PC-9 (cell line): ENCODE measurements at regions not wholly inside any gene's neighbourhood (a gene's known extent, or its start where the extent isn't known, plus 50 kb on each side); places are given as distances from the start of the nearest gene placed in this dataset.

Experiments
- BruUV-seq: library from RNA; stranded (reverse); fragments of 400-500 nt; replicated peaks from 2 replicates; lab custom pipeline; 2021; lab: Mats Ljungman, UMichigan
- CTCF ChIA-PET: fragments of 300-600 bp; sonication (Branson Sonifier 250); formaldehyde crosslinking; loops from one replicate; lab custom pipeline; 2022; ENCODE audit warnings: antibody characterized with exemption; lab: Charles Lee
- POLR2A ChIA-PET: fragments of 300-600 bp; sonication (Branson Sonifier 250); formaldehyde crosslinking; loops from one replicate; lab custom pipeline; 2022; ENCODE audit warnings: antibody characterized with exemption; ENCODE audit not compliant: unreplicated experiment; lab: Charles Lee
- DNase-seq, 2 experiments: peaks; one replicate each; pipeline versions ENCODE4 v3.0.0 to v3.0.0-alpha.2; 2015 to 2022; ENCODE audit warnings: mixed read lengths in 1 of 2
- H2AFZ ChIP-seq: fragments of 200-600 bp; sonication (generic); 2 replicates; pipeline ENCODE4 v1.8.1; 2017; ENCODE audit warnings: antibody characterized with exemption
- H3F3A ChIP-seq: fragments of 200-600 bp; sonication (generic); 2 replicates; pipeline ENCODE4 v1.8.1; 2017; ENCODE audit warnings: antibody characterized with exemption, mild to moderate bottlenecking, low read depth; ENCODE audit not compliant: insufficient read depth
- H3K27ac ChIP-seq: fragments of 200-600 bp; sonication (generic); 2 replicates; pipeline ENCODE4 v1.6.1; 2016; ENCODE audit warnings: mixed run types
- H3K27me3 ChIP-seq: fragments of 200-600 bp; sonication (generic); 2 replicates; pipeline ENCODE4 v1.6.1; 2016; ENCODE audit warnings: low read depth, mixed run types; ENCODE audit not compliant: insufficient read depth
- H3K36me3 ChIP-seq: fragments of 200-600 bp; sonication (generic); 2 replicates; pipeline ENCODE4 v1.6.1; 2016; ENCODE audit warnings: low read depth, mixed run types
- H3K4me1 ChIP-seq: fragments of 200-600 bp; sonication (generic); replicated peaks from 2 replicates; pipeline ENCODE4 v1.6.1; 2016; ENCODE audit warnings: mixed run types; ENCODE audit not compliant: insufficient read depth
- H3K4me2 ChIP-seq: fragments of 200-600 bp; sonication (generic); 2 replicates; pipeline ENCODE4 v1.6.1; 2017; ENCODE audit warnings: mixed run types
- H3K4me3 ChIP-seq: fragments of 200-600 bp; sonication (generic); 2 replicates; pipeline ENCODE4 v1.6.1; 2016; ENCODE audit warnings: mixed run types
- H3K79me2 ChIP-seq: fragments of 200-600 bp; sonication (generic); 2 replicates; pipeline ENCODE4 v1.6.1; 2017; ENCODE audit warnings: low read depth, mixed run types
- H3K9me2 ChIP-seq: fragments of 200-600 bp; sonication (generic); 2 replicates; pipeline ENCODE4 v1.8.1; 2017; ENCODE audit warnings: mild to moderate bottlenecking; ENCODE audit not compliant: insufficient read depth
- H3K9me3 ChIP-seq: fragments of 200-600 bp; sonication (generic); 2 replicates; pipeline ENCODE4 v1.8.1; 2016; ENCODE audit warnings: low read depth; ENCODE audit not compliant: insufficient read depth
- H4K20me1 ChIP-seq: fragments of 200-600 bp; sonication (generic); 2 replicates; pipeline ENCODE4 v1.8.1; 2017; ENCODE audit not compliant: insufficient read depth
- CTCF ChIP-seq: fragments of 200-600 bp; sonication (generic); conservative IDR thresholded peaks from 2 replicates; pipeline ENCODE4 v1.6.1; 2017; ENCODE audit warnings: mixed run types, antibody characterized with exemption, mild to moderate bottlenecking, moderate library complexity
- EZH2 ChIP-seq: fragments of 200-600 bp; sonication (generic); IDR thresholded peaks from 2 replicates; pipeline ENCODE4 v1.8.0; 2017; ENCODE audit warnings: antibody characterized with exemption, low read depth
- intact Hi-C: fragments of 100-400 bp; cut with micrococcal nuclease; formaldehyde crosslinking; loops from one replicate; pipeline ENCODE4 v1.10.0; 2022; ENCODE audit not compliant: unreplicated experiment

- no peak overlapping the region for H3K4me2 ChIP-seq
- no peak overlapping the region for H3K27ac ChIP-seq
- H3F3A ChIP-seq: no peaks in the 10 kb centered on the region
- no peak overlapping the region for H3K4me3 ChIP-seq
- ChIA-PET POLR2A (no interaction called here), CTCF (no interaction called here)
- no peak overlapping the region for H2AFZ ChIP-seq
- no peak for DNase-seq
- peaks cover 15% of the 10 kb centered on the region for H3K27me3 ChIP-seq
- TF ChIP-seq EZH2: no peak
- no peak for TF ChIP-seq CTCF
- no peaks in the 10 kb centered on the region for H4K20me1 ChIP-seq
- no peaks in the 10 kb centered on the region for H3K36me3 ChIP-seq
- no TSS peak for BruUV-seq
- no peaks in the 10 kb centered on the region for H3K79me2 ChIP-seq
- H3K4me1 ChIP-seq: no peaks in the 10 kb centered on the region
- no peaks in the 10 kb centered on the region for H3K9me3 ChIP-seq
- H3K9me2 ChIP-seq: no peaks in the 10 kb centered on the region
- intact Hi-C loops: no loop called here
Observed at GRCh38 chr18:6579486-6579885, 150.0 kb upstream of the ARHGAP28 start.

GRCh38 chr18:6580401-6580800 lies 149.1 kb upstream of the ARHGAP28 start:
- POLR2A ChIA-PET: no interaction called here
- no peaks in the 10 kb centered on the region for H4K20me1 ChIP-seq
- H3K4me3 ChIP-seq: no peak overlapping the region
- no peak for TF ChIP-seq CTCF
- no peak for TF ChIP-seq EZH2
- no peaks in the 10 kb centered on the region for H3K79me2 ChIP-seq
- H3K9me3 ChIP-seq: no peaks in the 10 kb centered on the region
- BruUV-seq: no TSS peak
- H3F3A ChIP-seq: no peaks in the 10 kb centered on the region
- H3K4me2 ChIP-seq: no peak overlapping the region
- no peak overlapping the region for H3K27ac ChIP-seq
- no peak for DNase-seq
- H3K36me3 ChIP-seq: no peaks in the 10 kb centered on the region
- H3K27me3 ChIP-seq: peaks cover 15% of the 10 kb centered on the region
- CTCF ChIA-PET: no interaction called here
- H2AFZ ChIP-seq: no peak overlapping the region
- intact Hi-C loops: no loop called here
- H3K9me2 ChIP-seq: no peaks in the 10 kb centered on the region
- no peaks in the 10 kb centered on the region for H3K4me1 ChIP-seq

- Histone ChIP-seq H3K36me3 (no peaks in the 10 kb centered on the region), H3K4me1 (no peaks in the 10 kb centered on the region), H3K9me2 (no peaks in the 10 kb centered on the region), H3K4me3 (no peak overlapping the region), H3K79me2 (no peaks in the 10 kb centered on the region), H3K4me2 (no peak overlapping the region), H3K27ac (no peak overlapping the region), H3K27me3 (0 out of 2 replicates have a peak, but pooled peaks cover 6% of the 10 kb centered on the region), H3K9me3 (no peaks in the 10 kb centered on the region), H3F3A (no peaks in the 10 kb centered on the region), H4K20me1 (no peaks in the 10 kb centered on the region), H2AFZ (no peak overlapping the region)
- intact Hi-C loops: no loop called here
- POLR2A ChIA-PET: no interaction called here
- BruUV-seq: no TSS peak
- TF ChIP-seq CTCF (no peak), EZH2 (no peak)
- DNase-seq: no peak
- CTCF ChIA-PET: no interaction called here
Observed at GRCh38 chr18:6589923-6590322, 139.6 kb upstream of the ARHGAP28 start.
